Upper lobe of left lung (tissue), 6 donors: ENCODE measurements at regions not wholly inside any gene's neighbourhood (a gene's known extent, or its start where the extent isn't known, plus 50 kb on each side); places are given as distances from the start of the nearest gene placed in this dataset.

Experiments used
- ATAC-seq, 2 donors: fragments of 200-7000 bp; cut with Tn5 transposase; one replicate each; pipeline ENCODE4 v1.9.1; 2022; ENCODE audit warnings: mild to moderate bottlenecking in 2 of 2, moderate library complexity in 2 of 2; ENCODE audit not compliant: low FRiP score in 2 of 2
- DNase-seq, 2 donors: peaks; one replicate each; pipeline ENCODE4 v3.0.0-alpha.2; 2019 to 2020
- H3K27ac ChIP-seq, 4 donors: fragments of 200-600 bp; sonication (generic); one replicate each; pipeline ENCODE4 v1.5.1; 2016 to 2019
- H3K27me3 ChIP-seq, 4 donors: fragments of 200-600 bp; sonication (generic); one replicate each; pipeline ENCODE4 v1.5.1; 2017 to 2019
- H3K36me3 ChIP-seq, 4 donors: fragments of 200-600 bp; sonication (generic); one replicate each; pipeline ENCODE4 v1.5.1; 2016 to 2019
- H3K4me1 ChIP-seq, 4 donors: fragments of 200-600 bp; sonication (generic); one replicate each; pipeline ENCODE4 v1.5.1; 2018 to 2019
- H3K4me3 ChIP-seq, 4 donors: fragments of 200-600 bp; sonication (generic); one replicate each; pipeline ENCODE4 v1.5.1; 2017 to 2019; ENCODE audit warnings: mild to moderate bottlenecking in 2 of 4, moderate library complexity in 1 of 4
- H3K9me3 ChIP-seq, 4 donors: fragments of 200-600 bp; sonication (generic); one replicate each; pipeline ENCODE4 v1.5.1; 2018 to 2019
- EP300 ChIP-seq, 4 donors: sonication (generic); formaldehyde crosslinking; IDR thresholded peaks; one replicate each; pipeline ENCODE4 v1.5.1; 2017; ENCODE audit warnings: antibody characterized with exemption in 4 of 4, control low read depth in 2 of 4
- POLR2A ChIP-seq, 4 donors: fragments of 450-650 bp; IDR thresholded peaks; one replicate each; pipeline ENCODE4 v1.5.1; 2016 to 2017; ENCODE audit warnings: antibody characterized with exemption in 4 of 4, mild to moderate bottlenecking in 2 of 4
- POLR2AphosphoS5 ChIP-seq, 2 donors: sonication (generic); formaldehyde crosslinking; IDR thresholded peaks; one replicate each; pipeline ENCODE4 v1.5.1; 2017; ENCODE audit warnings: antibody characterized with exemption in 2 of 2
- whole genome bisulfite sequencing, 2 donors: methylation state at CpG; one replicate each; pipeline ENCODE4 v1.1.5; 2017 to 2018; 5-methylcytosine and 5-hydroxymethylcytosine counted together
- TF ChIP-seq, protein P1 (sequence below), 6 experiments: fragments of 450-650 bp in 4 of 6; fragments of 200-600 bp in 2 of 6; sonication (generic) in 2 of 6; IDR thresholded peaks; one replicate each; pipeline ENCODE4 v1.5.1; 2016 to 2019; ENCODE audit warnings: antibody characterized with exemption in 6 of 6
- donor health status: DM: no; HTN: no; CAD: no; lungs with moderate emphysema.
- donor health status: DM: no; HTN: yes; CAD: no; lungs with severe emphysema.

DNA sequence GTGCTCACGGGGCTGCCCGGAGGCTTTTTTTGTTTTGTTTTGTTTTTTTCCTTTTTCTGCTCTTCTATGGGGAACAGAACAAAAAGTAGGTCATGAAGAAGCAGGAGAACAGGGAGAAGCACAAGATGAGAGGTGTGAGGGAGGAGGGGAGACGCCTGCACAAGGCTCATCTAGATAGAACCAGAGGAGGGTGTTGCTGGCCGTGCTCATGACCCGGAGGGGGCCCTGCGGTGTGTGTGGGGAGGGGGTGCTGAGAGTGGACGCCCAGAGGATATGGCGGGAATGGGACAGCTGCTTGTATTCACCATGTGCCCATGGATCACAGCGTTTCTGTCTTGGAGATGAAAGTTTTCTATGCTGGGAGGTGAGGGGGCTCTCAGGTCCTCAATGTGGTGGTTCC lies 183.7 kb downstream of the FOXL1 start:
- H3K4me1 ChIP-seq = no peaks in the 10 kb centered on the region
- peaks cover 0 to 7% (median 2%) of the 10 kb centered on the region in 4 donors for H3K27me3 ChIP-seq
- no peak overlapping the region for H3K27ac ChIP-seq
- no peaks in the 10 kb centered on the region for H3K9me3 ChIP-seq
- H3K4me3 ChIP-seq = no peak overlapping the region
- DNase-seq (no peak), ATAC-seq (no peak)
- no peaks in the 10 kb centered on the region for H3K36me3 ChIP-seq
- TF ChIP-seq POLR2A (IDR thresholded peaks at IDR 0.05) (no peak), POLR2AphosphoS5 (IDR thresholded peaks at IDR 0.05) (no peak), EP300 (IDR thresholded peaks at IDR 0.05) (no peak)
- TF ChIP-seq, protein P1, sequence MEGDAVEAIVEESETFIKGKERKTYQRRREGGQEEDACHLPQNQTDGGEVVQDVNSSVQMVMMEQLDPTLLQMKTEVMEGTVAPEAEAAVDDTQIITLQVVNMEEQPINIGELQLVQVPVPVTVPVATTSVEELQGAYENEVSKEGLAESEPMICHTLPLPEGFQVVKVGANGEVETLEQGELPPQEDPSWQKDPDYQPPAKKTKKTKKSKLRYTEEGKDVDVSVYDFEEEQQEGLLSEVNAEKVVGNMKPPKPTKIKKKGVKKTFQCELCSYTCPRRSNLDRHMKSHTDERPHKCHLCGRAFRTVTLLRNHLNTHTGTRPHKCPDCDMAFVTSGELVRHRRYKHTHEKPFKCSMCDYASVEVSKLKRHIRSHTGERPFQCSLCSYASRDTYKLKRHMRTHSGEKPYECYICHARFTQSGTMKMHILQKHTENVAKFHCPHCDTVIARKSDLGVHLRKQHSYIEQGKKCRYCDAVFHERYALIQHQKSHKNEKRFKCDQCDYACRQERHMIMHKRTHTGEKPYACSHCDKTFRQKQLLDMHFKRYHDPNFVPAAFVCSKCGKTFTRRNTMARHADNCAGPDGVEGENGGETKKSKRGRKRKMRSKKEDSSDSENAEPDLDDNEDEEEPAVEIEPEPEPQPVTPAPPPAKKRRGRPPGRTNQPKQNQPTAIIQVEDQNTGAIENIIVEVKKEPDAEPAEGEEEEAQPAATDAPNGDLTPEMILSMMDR (IDR thresholded peaks at IDR 0.05) = no peak
- WGBS, 2 donors = 47 to 53% methylated on average over 8 to 9 of the region's 9 CpGs

DNA sequence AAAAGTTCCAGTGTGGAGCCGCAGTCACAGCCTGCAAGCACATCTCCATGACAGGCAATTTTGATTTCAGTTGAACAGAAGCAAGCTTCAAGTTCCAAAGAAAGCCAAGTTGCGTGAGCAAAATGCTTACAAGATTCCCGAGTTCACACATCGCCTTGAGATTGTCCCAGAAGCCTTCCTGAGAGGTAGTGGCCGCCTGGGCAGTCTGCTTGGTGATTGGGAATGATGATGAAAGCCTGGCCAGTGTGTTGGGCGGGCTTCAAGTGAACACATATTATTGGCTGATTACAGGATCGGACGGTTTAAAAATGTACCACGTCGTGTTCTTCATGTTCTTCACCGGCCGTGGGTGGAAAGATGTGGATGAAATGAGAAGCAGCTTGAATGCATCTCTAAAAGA lies 185.5 kb downstream of the FOXL1 start:
- no peaks in the 10 kb centered on the region for H3K9me3 ChIP-seq
- ATAC-seq (no peak), DNase-seq (no peak)
- 78% methylated on average over 12 of the region's 12 CpGs for WGBS, 2 donors
- peaks cover 0 to 7% (median 2%) of the 10 kb centered on the region in 4 donors for H3K27me3 ChIP-seq
- H3K36me3 ChIP-seq = no peaks in the 10 kb centered on the region
- no peak overlapping the region for H3K4me3 ChIP-seq
- TF ChIP-seq POLR2AphosphoS5 (IDR thresholded peaks at IDR 0.05) (no peak), EP300 (IDR thresholded peaks at IDR 0.05) (no peak), POLR2A (IDR thresholded peaks at IDR 0.05) (no peak)
- TF ChIP-seq, protein P1 (IDR thresholded peaks at IDR 0.05) = no peak
- no peak overlapping the region for H3K27ac ChIP-seq
- H3K4me1 ChIP-seq = no peaks in the 10 kb centered on the region

DNA sequence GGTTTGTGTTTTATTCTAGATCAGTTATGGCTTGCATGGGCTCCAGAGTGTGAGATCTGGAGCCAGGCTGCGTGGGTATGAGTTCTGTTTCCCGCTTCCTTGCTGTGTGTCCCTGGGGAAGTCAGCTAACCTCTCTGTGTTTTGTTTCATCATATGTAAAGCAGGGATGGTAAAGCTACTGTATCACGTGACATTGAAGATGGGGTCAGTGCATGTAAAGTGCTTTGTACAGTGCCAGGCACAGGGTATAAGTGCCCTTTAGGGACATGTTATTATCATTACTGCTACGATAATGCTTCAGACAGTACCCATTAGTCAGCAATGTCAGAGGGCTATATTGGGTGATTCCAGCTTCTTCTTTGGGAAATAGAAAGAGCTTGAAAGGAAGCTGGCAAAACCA lies 186.2 kb downstream of the FOXL1 start:
- no peak for ATAC-seq
- Histone ChIP-seq H3K4me1 (no peaks in the 10 kb centered on the region), H3K27me3 (peaks cover 0 to 6% (median 2%) of the 10 kb centered on the region in 4 donors), H3K9me3 (no peaks in the 10 kb centered on the region), H3K27ac (no peak overlapping the region), H3K36me3 (no peaks in the 10 kb centered on the region), H3K4me3 (no peak overlapping the region)
- DNase-seq = no peak
- TF ChIP-seq, protein P1 (IDR thresholded peaks at IDR 0.05) = no peak
- TF ChIP-seq EP300 (IDR thresholded peaks at IDR 0.05) = no peak
- no peak for TF ChIP-seq POLR2A (IDR thresholded peaks at IDR 0.05)
- no peak for TF ChIP-seq POLR2AphosphoS5 (IDR thresholded peaks at IDR 0.05)
- WGBS, 2 donors = 88 to 90% methylated on average over 4 of the region's 4 CpGs

DNA sequence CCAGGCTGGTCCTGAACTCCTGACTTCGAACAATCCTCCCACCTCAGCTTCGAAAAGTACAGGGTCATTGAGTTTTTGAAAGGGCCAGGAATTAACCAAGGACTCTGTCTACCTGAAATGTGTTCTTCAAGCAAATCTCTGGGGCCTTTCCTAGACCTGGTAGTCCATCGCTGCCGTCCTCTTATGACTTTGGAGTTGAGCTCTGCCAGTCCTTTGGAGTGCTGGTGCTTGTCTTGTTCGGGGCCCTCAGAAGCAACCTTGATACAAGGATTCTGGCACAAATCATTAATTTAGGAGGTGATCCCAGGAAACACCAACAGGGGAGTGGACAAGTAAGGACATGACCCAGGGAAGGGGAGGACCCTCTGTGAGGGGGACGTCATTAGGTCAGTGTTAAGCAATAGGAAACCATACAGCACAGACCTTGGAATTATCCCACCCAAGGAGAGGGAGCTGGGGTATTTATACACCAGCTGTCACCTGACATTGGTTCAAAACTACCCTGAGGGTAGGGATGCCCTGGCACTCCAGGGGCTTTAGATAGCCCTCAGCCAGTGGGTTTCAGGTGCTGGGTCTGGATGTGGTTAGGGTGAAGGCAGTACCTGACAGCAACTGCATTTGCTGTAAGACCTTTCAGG lies 187.2 kb downstream of the FOXL1 start:
- 78 to 92% methylated on average over 6 of the region's 6 CpGs for WGBS, 2 donors
- H3K4me1 ChIP-seq = no peaks in the 10 kb centered on the region
- H3K27ac ChIP-seq = no peak overlapping the region
- H3K9me3 ChIP-seq = no peaks in the 10 kb centered on the region
- no peaks in the 10 kb centered on the region for H3K36me3 ChIP-seq
- DNase-seq (no peak), ATAC-seq (no peak)
- peaks cover 0 to 4% (median 2%) of the 10 kb centered on the region in 4 donors for H3K27me3 ChIP-seq
- TF ChIP-seq, protein P1 (IDR thresholded peaks at IDR 0.05) = no peak
- TF ChIP-seq POLR2A (IDR thresholded peaks at IDR 0.05) (no peak), POLR2AphosphoS5 (IDR thresholded peaks at IDR 0.05) (no peak)
- no peak overlapping the region for H3K4me3 ChIP-seq

DNA sequence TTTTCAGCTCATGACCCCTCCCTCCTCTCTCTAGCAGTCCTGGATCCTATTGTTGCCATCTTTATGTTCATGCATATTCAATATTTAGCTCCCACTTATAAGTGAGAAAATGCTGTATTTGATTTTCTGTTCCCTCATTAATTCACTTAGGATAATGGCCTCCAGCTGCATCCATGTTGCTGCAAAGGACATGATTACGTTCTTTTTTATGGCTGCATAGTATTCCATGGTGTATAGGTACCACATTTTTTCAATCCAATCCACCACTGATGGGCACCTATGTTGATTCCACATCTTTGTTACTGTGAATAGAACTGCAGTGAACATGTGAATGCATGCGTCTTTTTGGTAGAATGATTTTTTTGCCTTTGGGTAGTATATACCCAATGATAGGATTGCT lies 188.4 kb downstream of the FOXL1 start:
- ATAC-seq = no peak
- no peak for DNase-seq
- TF ChIP-seq EP300 (IDR thresholded peaks at IDR 0.05) (no peak), POLR2A (IDR thresholded peaks at IDR 0.05) (no peak), POLR2AphosphoS5 (IDR thresholded peaks at IDR 0.05) (no peak)
- TF ChIP-seq, protein P1 (IDR thresholded peaks at IDR 0.05) = no peak
- Histone ChIP-seq H3K4me3 (no peak overlapping the region), H3K27me3 (no peaks in the 10 kb centered on the region), H3K4me1 (no peaks in the 10 kb centered on the region), H3K36me3 (no peaks in the 10 kb centered on the region), H3K27ac (no peak overlapping the region), H3K9me3 (no peaks in the 10 kb centered on the region)
- WGBS, 2 donors = 93 to 94% methylated on average over 2 of the region's 2 CpGs
